Motor neuron (in vitro differentiated cells): ENCODE measurements at regions not wholly inside any gene's neighbourhood (a gene's known extent, or its start where the extent isn't known, plus 50 kb on each side); places are given as distances from the start of the nearest gene placed in this dataset.

ENCODE experiments used
- ATAC-seq, 8 experiments: fragments of 200-7000 bp; cut with Tn5 transposase; replicated peaks in 6 of 8; 2 replicates each; pipeline ENCODE4 v1.8.0; 2021; ENCODE audit warnings: mild to moderate bottlenecking in 8 of 8, moderate library complexity in 8 of 8
- H3K27ac ChIP-seq, 2 donors: fragments of 250-450 bp; sonication (Bioruptor Pico); 2 replicates each; pipeline ENCODE4 v1.9.0; 2021; ENCODE audit warnings: antibody characterized with exemption in 2 of 2, mild to moderate bottlenecking in 2 of 2, moderate library complexity in 1 of 2
- H3K4me1 ChIP-seq, 2 donors: fragments of 250-450 bp; sonication (Bioruptor Pico); replicated peaks in 1 of 2; 2 replicates each; pipeline ENCODE4 v1.6.1; 2021; ENCODE audit warnings: antibody characterized with exemption in 2 of 2, mild to moderate bottlenecking in 2 of 2, moderate library complexity in 1 of 2
- H3K4me3 ChIP-seq, 5 donors: fragments of 250-450 bp; sonication (Bioruptor Pico); 2 replicates each; pipeline ENCODE4 v1.9.0; 2021; ENCODE audit warnings: antibody characterized with exemption in 5 of 5, mild to moderate bottlenecking in 5 of 5, moderate library complexity in 4 of 5
- WGBS, 10 experiments: fragments of 450-650 bp; shearing (Covaris generic); methylation state at CpG; one replicate each; pipeline ENCODE4 v1.0.0; 2022; 5-methylcytosine and 5-hydroxymethylcytosine counted together
- in situ Hi-C, 9 experiments: fragments of 400-800 bp; cut with MboI; loops; one replicate each; pipeline ENCODE4 v1.15.0; 2021; ENCODE audit warnings: low sequenced_read_pairs in 9 of 9, low pct_unique_long_range_greater_than_20kb in 2 of 9; ENCODE audit not compliant: unreplicated experiment in 9 of 9

DNA sequence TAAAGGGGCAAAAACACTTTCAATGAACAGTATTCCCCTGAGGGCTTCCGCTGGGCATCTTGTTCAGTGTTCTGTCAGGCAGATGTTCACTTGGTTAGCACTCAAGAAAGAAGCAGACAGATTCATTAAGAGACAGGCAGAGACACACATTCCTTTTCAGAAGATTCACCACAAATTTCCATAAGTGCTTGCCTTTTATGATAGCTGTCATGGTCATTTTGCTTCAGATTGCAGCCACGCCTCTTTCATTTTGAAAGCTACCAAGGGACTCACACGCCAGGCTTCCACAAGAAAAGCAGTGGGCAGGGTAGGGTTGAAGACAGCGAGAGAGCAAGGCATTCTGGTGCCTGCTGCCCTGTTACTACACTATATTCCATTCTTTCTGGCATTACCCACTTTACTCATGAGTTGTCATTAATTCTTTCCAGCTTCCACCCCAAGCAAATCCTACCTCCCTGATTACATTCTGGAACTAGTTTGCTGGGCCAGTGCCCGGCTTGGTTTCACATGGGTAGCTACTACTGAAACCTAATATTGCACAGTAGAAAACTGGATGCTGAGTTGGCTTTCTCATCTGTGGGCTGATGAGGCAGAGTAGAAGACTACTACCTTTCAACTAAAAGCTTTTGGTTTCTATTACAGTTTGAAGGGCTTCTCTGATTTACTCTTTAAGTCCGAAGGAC is 91.2 kb upstream of the COL24A1 start:
- peak in 4 of 8 experiments; percentile 32 to 96 (median 90) for ATAC-seq
- Histone ChIP-seq H3K4me1 (no peaks in the 10 kb centered on the region), H3K27ac (no peak overlapping the region), H3K4me3 (no peak overlapping the region)
- in situ Hi-C loops, result no loop called here
- 4 to 96% (median 71%) methylated on average over 1 to 6 of the region's 6 CpGs; no CpG with 5 or more reads in 1 of the 10 experiments for WGBS, 10 experiments

DNA sequence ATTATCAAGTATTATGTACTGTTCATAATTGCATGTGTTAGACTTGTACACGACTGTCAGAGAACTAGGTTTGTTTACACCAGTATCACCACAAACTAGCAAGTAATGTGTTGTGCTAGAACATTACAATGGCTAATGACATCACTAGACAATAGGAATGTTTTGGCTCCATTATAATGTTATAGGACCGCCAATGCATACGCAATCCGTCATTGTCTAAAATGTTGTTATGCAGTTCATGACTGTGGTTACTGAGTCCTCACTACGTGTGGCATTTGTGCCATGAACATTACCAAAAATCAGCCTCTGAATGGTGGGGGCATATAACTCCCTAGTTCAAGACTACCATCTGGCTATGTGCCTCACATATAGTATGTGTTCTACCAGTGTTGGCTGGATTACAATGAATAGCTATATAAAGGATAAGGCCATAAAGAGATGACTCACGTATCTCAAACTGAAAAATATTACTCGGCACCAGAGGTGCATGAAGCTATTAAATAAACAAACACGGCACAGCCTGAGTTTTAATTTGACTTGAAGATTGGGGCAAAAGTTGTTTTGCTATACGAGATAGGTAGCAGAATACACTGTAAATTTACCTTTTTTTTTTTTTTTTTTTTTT is 89.1 kb upstream of the COL24A1 start:
- in situ Hi-C loops, result no loop called here
- 80 to 95% (median 88%) methylated on average over 1 to 9 of the region's 9 CpGs for WGBS, 10 experiments

DNA sequence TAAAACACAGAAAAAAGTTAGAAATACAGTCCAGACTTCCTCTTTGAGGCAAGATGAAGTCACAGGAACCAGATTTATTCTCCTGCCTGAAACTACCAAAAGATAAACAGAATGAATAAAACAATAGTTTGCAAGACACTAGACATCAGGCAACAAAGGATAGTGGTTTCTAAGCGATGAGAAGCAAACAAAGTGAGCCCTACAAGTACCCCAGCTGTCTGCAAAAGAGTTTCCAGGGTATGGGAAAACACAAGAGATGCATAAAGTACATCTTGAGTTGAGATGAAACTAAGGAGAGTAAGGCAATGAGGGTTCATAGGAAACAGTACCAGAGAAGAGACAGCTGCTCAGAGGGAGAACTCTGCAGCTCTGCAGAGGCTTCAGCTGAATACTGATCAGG is 83.3 kb upstream of the COL24A1 start:
- peak in 4 of 8 experiments; percentile 45 to 97 (median 70) for ATAC-seq
- Histone ChIP-seq H3K4me3 (no peak overlapping the region), H3K27ac (no peak overlapping the region), H3K4me1 (peaks cover 0 to 3% of the 10 kb centered on the region in 2 donors)
- in situ Hi-C loops, result no loop called here
- 33 to 82% (median 54%) methylated on average over 1 of the region's 1 CpG; no CpG with 5 or more reads in 1 of the 10 experiments for WGBS, 10 experiments

More for the DNA sequence above, 89.1 kb upstream of the COL24A1 start:
- no peaks in the 10 kb centered on the region for H3K4me1 ChIP-seq
- ATAC-seq, result no peak
- no peak overlapping the region for H3K27ac ChIP-seq
- no peak overlapping the region for H3K4me3 ChIP-seq

DNA sequence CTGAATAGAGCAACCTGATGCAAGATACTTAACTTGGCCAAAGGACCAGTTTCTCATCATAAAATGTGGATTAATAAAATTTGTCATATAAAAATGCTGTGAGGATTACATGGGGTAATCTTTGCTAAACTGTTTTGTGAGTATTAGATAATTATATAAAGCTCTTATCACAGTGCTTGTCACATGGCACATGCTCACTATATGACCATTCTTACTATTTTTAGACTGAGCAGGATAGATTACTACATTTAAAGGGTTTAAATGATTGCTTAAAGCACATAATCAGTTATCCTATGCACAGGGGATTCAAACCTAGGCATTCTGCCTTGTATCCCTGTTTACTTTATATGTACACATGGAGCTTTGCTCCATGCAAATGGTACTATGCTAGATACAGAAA is 82.9 kb upstream of the COL24A1 start:
- in situ Hi-C loops, result no loop called here
- peaks cover 0 to 3% of the 10 kb centered on the region in 2 donors for H3K4me1 ChIP-seq
- no peak overlapping the region for H3K4me3 ChIP-seq
- ATAC-seq, result no peak
- no peak overlapping the region for H3K27ac ChIP-seq

DNA sequence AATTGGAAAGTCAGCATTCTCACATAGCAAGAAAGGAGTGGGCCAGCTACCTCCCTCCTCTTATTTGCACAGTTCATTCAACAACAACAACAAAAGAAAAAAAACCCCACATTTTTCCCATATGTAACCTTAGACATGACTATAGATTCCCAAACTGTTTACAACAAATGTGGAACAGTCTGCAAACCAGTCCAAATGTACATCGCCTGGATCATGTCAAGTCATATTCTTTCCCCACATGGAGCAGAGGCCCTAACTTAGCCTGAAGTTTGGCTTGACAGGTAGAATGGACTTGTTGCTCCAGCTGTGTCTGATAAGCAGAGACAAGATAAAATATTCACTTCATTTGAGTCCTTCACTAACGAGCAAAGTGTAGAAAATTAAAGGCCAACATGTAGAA is 81.7 kb upstream of the COL24A1 start:
- WGBS, 10 experiments, result 44 to 100% (median 80%) methylated on average over 1 to 2 of the region's 2 CpGs; no CpG with 5 or more reads in 2 of the 10 experiments
- H3K4me3 ChIP-seq, result no peak overlapping the region
- peaks cover 0 to 3% of the 10 kb centered on the region in 2 donors for H3K4me1 ChIP-seq
- no peak overlapping the region for H3K27ac ChIP-seq
- ATAC-seq, result no peak
- in situ Hi-C loops, result no loop called here

DNA sequence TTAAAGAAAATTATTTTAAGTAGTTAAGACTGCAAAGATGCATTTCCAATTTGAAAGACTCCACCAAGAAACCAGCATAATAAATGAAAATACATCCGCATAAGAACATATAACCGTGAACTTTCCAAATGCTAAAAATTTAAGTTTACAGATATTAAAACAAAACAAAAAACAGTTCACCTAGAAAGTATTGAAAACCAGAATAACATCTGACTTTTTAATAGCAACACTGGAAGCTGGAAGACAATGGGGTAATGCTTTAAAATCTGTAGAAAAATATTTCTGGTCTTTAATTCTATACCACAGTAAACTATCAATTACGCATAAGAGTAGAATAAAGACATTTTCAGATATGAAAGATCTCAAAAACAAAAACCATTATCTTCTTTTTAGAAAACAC is 79.3 kb upstream of the COL24A1 start:
- H3K4me1 ChIP-seq, result peaks cover 0 to 3% of the 10 kb centered on the region in 2 donors
- in situ Hi-C loops, result no loop called here
- H3K4me3 ChIP-seq, result no peak overlapping the region
- no peak for ATAC-seq
- WGBS, 10 experiments, result 50 to 98% (median 90%) methylated on average over 1 to 3 of the region's 3 CpGs
- no peak overlapping the region for H3K27ac ChIP-seq

DNA sequence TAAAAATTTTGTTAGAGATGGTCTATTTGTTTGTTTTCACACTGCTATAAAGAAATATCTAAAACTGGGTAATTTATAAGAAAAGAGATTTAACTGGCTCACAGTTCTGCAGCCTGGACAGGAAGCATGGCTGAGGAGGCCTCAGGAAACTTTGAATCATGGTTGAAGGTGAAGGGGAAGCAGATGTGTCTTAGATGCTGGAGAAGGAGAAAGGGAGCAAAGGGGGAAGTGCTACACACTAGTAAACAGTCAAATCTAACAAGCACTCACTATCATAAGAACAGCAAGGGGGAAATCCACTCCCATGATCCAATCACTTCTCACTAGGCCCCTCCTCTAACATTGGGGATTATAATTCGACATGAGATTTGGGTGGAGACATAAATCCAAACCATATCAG is 76.8 kb upstream of the COL24A1 start:
- Histone ChIP-seq H3K4me1 (no peaks in the 10 kb centered on the region), H3K27ac (no peak overlapping the region), H3K4me3 (no peak overlapping the region)
- 0 to 100% (median 75%) methylated on average over 1 of the region's 1 CpG; no CpG with 5 or more reads in 4 of the 10 experiments for WGBS, 10 experiments
- in situ Hi-C loops, result no loop called here
- ATAC-seq, result no peak

DNA sequence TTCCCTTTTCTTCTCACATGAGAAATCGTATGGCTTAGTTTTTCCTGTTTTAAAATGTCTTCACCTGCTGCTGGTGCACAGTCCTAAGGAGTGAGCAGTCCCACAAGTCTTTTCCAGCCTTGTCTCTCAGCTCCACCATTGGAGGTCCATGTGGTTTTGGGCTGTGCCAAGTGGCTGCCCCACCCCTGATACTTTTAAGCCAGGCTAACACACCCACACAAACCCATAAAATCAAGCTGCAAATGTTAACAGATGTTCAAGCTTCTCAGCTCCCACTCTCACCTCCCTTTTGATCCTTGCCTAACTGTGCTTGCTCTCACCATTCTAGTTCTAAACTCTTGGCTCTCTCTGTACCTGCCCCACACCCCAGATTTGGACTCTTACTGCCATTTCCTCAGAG is 74.5 kb upstream of the COL24A1 start:
- 9 to 100% (median 52%) methylated on average over 1 of the region's 1 CpG; no CpG with 5 or more reads in 4 of the 10 experiments for WGBS, 10 experiments

DNA sequence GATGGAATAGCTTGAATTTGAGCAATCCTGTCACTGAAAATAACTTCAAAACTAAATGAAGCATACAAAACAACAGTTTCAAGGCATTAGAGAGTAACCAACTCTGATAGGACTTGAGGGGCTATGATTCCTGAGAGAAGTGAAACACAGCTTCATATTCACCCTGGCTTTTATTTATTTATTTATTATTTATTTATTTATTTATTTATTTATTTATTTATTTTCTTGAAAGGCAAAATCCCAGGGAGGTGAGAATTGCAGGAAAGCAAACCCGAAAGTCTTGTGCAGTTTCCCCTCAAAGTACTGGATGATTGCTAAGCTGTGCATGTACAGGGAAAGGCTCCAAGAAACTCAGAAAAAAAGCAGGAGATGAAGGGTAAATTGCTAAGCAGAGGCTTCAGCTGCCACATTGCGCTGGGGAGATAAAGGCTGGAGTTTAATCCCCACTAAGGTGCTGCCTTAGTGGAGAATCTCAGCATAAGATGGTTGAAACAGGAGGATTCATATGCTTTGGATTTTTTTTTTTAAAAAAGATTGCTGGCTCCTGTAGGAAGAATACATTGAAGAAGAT is 72.9 kb upstream of the COL24A1 start:
- peaks cover 0 to 3% of the 10 kb centered on the region in 2 donors for H3K4me1 ChIP-seq
- H3K27ac ChIP-seq, result no peak overlapping the region
- 50 to 100% (median 91%) methylated on average over 1 to 2 of the region's 2 CpGs; no CpG with 5 or more reads in 2 of the 10 experiments for whole genome bisulfite sequencing, 10 experiments
- no peak for ATAC-seq
- in situ Hi-C loops, result no loop called here
- H3K4me3 ChIP-seq, result no peak overlapping the region

More for the DNA sequence above, 74.5 kb upstream of the COL24A1 start:
- H3K4me3 ChIP-seq, result no peak overlapping the region
- in situ Hi-C loops, result no loop called here
- ATAC-seq, result peak in 3 of 8 experiments; percentile 81 to 95 (median 83)
- H3K4me1 ChIP-seq, result peaks cover 0 to 3% of the 10 kb centered on the region in 2 donors
- no peak overlapping the region for H3K27ac ChIP-seq

DNA sequence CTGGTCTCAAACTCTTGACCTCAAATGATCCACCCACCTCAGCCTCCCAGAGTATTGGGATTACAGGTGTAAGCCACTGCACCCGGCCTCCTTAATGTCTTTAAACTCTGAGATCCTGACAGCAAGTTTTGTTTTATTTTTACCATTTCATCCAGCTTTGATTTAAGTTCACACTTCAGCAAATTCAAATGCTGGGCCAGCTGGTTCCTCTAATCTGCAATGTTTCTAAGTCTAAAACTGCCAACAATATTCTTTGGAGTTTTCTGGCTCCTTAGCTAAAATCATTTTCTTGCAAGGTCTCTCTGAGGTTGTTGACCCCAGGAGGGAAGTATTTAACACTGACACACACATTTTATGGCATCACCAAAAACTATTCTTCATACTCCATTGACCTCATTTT is 72.0 kb upstream of the COL24A1 start:
- WGBS, 10 experiments, result 13 to 100% (median 100%) methylated on average over 1 of the region's 1 CpG; no CpG with 5 or more reads in 4 of the 10 experiments
- Histone ChIP-seq H3K4me3 (no peak overlapping the region), H3K4me1 (peaks cover 0 to 3% of the 10 kb centered on the region in 2 donors), H3K27ac (no peak overlapping the region)
- in situ Hi-C loops, result no loop called here
- no peak for ATAC-seq

DNA sequence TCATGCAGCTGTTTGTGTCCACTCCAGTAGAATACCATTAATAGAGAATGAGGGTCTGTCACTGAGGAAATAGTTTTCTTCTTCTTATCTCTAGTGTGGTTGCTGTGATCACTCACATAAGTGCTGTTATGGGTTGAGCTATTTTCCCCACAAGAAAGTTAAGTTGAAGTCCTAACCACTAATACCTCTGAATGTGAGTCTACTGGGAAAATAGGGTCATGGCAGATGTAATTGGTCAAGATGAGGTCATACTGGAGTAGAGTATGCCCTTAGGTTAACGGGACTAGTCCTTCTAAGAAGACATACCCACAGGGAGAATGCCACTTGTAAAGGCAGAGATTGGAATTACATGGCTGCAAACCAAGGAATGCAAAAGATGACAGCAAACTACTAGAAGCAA is 70.5 kb upstream of the COL24A1 start:
- in situ Hi-C loops, result no loop called here
- Histone ChIP-seq H3K4me3 (no peak overlapping the region), H3K27ac (no peak overlapping the region), H3K4me1 (peaks cover 0 to 3% of the 10 kb centered on the region in 2 donors)
- 45 to 100% (median 84%) methylated on average over 1 of the region's 1 CpG; no CpG with 5 or more reads in 4 of the 10 experiments for WGBS, 10 experiments
- ATAC-seq, result no peak

DNA sequence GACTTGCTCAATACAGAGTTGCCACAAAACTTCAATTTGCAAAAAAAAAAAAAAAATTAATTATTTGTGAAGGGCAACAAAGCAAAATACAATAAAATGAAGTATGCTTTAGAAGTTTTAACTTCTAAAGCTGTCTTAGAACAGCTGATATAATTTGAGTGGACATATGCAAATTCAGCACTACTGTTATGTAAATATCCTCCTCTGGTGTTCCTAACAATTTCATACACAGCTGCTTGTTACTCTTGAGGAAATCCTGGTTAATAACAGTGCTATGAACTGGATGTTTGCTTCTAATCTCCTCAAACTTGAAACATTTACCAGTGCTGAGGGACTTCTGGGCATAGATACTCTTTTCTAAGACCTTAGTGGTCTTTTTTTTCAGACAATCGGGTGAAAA is 69.6 kb upstream of the COL24A1 start:
- WGBS, 10 experiments, result 75 to 100% (median 81%) methylated on average over 1 of the region's 1 CpG; no CpG with 5 or more reads in 3 of the 10 experiments
- Histone ChIP-seq H3K4me3 (no peak overlapping the region), H3K27ac (no peak overlapping the region), H3K4me1 (peaks cover 0 to 3% of the 10 kb centered on the region in 2 donors)
- ATAC-seq, result peak in 2 of 8 experiments; percentile 40 to 51
- in situ Hi-C loops, result no loop called here

DNA sequence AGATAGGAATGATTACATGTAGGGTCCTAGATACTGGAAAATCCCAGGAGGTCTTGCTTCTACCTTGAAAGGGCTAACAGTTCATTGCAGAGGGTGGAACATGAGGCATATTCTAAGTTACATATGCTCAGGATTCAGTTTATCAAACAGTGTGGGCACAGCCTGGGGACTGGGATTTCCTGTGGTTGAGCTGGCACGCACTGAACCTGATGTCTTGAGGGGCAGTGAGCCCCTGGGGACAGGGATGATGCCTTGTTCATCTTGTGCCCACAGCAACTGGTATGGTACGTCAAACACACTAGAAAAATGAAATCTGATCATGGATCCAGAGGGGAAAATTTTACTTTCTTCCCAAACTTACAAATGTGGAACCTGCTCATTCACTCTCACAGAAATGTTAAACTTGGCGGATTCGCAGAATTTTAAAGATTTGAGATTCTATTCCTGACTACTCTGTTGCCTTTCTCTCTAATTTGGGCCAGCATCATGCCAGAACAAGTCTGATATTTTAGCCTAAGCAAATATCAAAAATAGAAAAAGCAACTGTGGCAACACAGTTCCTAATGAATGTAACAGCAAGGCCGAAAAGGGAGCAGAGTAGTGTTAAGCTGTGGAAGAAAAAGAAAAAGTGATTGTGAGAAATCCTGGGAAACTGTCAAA is 68.2 kb upstream of the COL24A1 start:
- H3K4me3 ChIP-seq, result no peak overlapping the region
- in situ Hi-C loops, result no loop called here
- no peak for ATAC-seq
- peaks cover 0 to 3% of the 10 kb centered on the region in 2 donors for H3K4me1 ChIP-seq
- 83 to 100% (median 96%) methylated on average over 2 to 5 of the region's 5 CpGs for WGBS, 10 experiments
- no peak overlapping the region for H3K27ac ChIP-seq
